ENCODE measurements at regions not wholly inside any gene's neighbourhood (a gene's known extent, or its start where the extent isn't known, plus 50 kb on each side); places are given as distances from the start of the nearest gene placed in this dataset.

DNA sequence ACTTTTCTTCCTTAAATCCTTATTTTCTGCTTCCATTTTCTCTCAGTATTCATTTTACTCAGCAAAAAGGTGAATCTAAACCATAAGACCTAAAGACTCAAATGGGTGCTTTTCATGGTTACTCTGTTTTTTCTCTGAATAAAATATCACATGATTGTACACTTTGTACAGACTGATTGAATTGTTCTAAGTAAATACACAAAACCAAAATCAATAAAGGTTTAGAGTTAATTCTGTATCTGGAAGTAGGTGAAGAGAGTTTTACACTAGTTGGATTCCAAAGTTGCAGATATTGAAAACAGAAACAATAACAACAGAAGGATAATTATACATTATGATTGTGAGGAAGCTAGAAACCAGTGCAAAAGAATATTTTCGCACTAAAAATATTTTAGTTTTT, 546.2 kb downstream of the TUSC7 start:
- H3K4me3 ChIP-seq (ENCODE audit: control insufficient read depth, low read depth, low read length): no peak overlapping the region
- DNase-seq (ENCODE audit: low read depth): no peak
- TF ChIP-seq, protein P1, sequence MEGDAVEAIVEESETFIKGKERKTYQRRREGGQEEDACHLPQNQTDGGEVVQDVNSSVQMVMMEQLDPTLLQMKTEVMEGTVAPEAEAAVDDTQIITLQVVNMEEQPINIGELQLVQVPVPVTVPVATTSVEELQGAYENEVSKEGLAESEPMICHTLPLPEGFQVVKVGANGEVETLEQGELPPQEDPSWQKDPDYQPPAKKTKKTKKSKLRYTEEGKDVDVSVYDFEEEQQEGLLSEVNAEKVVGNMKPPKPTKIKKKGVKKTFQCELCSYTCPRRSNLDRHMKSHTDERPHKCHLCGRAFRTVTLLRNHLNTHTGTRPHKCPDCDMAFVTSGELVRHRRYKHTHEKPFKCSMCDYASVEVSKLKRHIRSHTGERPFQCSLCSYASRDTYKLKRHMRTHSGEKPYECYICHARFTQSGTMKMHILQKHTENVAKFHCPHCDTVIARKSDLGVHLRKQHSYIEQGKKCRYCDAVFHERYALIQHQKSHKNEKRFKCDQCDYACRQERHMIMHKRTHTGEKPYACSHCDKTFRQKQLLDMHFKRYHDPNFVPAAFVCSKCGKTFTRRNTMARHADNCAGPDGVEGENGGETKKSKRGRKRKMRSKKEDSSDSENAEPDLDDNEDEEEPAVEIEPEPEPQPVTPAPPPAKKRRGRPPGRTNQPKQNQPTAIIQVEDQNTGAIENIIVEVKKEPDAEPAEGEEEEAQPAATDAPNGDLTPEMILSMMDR (IDR thresholded peaks at IDR 0.05; ENCODE audit: control insufficient read depth, insufficient read depth, low read depth, low read length, missing control alignments): no peak

- DNase-seq (ENCODE audit: low read depth): no peak
Observed at GRCh38 chr3:117261983-117262421, 552.4 kb downstream of the TUSC7 start.

GRCh38 chr3:117263270-117263669, 553.7 kb downstream of the TUSC7 start:
- H3K4me3 ChIP-seq (ENCODE audit: control insufficient read depth, low read depth, low read length): no peak overlapping the region
- no peak for DNase-seq (ENCODE audit: low read depth)
- TF ChIP-seq, protein P1 (IDR thresholded peaks at IDR 0.05; ENCODE audit: control insufficient read depth, insufficient read depth, low read depth, low read length, missing control alignments): no peak

More at GRCh38 chr3:117261983-117262421, 552.4 kb downstream of the TUSC7 start:
- TF ChIP-seq, protein P1 (IDR thresholded peaks at IDR 0.05; ENCODE audit: control insufficient read depth, insufficient read depth, low read depth, low read length, missing control alignments): no peak
- H3K4me3 ChIP-seq (ENCODE audit: control insufficient read depth, low read depth, low read length): no peak overlapping the region

GRCh38 chr3:117263745-117264144, 554.2 kb downstream of the TUSC7 start:
- DNase-seq (ENCODE audit: low read depth): no peak
- TF ChIP-seq, protein P1 (IDR thresholded peaks at IDR 0.05; ENCODE audit: control insufficient read depth, insufficient read depth, low read depth, low read length, missing control alignments): no peak
- H3K4me3 ChIP-seq (ENCODE audit: control insufficient read depth, low read depth, low read length): no peak overlapping the region

- H3K4me3 ChIP-seq (ENCODE audit: control insufficient read depth, low read depth, low read length): no peak overlapping the region
- DNase-seq (ENCODE audit: low read depth): no peak
- TF ChIP-seq, protein P1 (IDR thresholded peaks at IDR 0.05; ENCODE audit: control insufficient read depth, insufficient read depth, low read depth, low read length, missing control alignments): no peak
Observed at GRCh38 chr3:117264204-117264994, 554.8 kb downstream of the TUSC7 start.

GRCh38 chr3:117266806-117267205, 557.2 kb downstream of the TUSC7 start:
- H3K4me3 ChIP-seq (ENCODE audit: control insufficient read depth, low read depth, low read length): no peak overlapping the region
- no peak for DNase-seq (ENCODE audit: low read depth)
- TF ChIP-seq, protein P1 (IDR thresholded peaks at IDR 0.05; ENCODE audit: control insufficient read depth, insufficient read depth, low read depth, low read length, missing control alignments): no peak
